ENCODE measurements at regions not wholly inside any gene's neighbourhood (a gene's known extent, or its start where the extent isn't known, plus 50 kb on each side); places are given as distances from the start of the nearest gene placed in this dataset.

GRCh38 chr7:55277916-55278315 is 87.2 kb upstream of the LANCL2 start:
- H3K36me3 ChIP-seq (ENCODE audit: insufficient read depth, low read length) = no peaks in the 10 kb centered on the region
- no peaks in the 10 kb centered on the region for H3K79me2 ChIP-seq (ENCODE audit: control insufficient read depth, insufficient read depth, low read length, unreplicated experiment)
- no peak overlapping the region for H3K4me3 ChIP-seq (ENCODE audit: low read depth, low read length)
- H2AFZ ChIP-seq (ENCODE audit: low read length, unreplicated experiment) = no peak overlapping the region
- no peak overlapping the region for H3K27ac ChIP-seq (ENCODE audit: low read depth, low read length)
- no peaks in the 10 kb centered on the region for H3K27me3 ChIP-seq (ENCODE audit: insufficient read depth, low read length)
- no peaks in the 10 kb centered on the region for H3K4me1 ChIP-seq (ENCODE audit: control insufficient read depth, insufficient read depth, low read length, unreplicated experiment)

- Histone ChIP-seq H3K79me2 (ENCODE audit: control insufficient read depth, insufficient read depth, low read length, unreplicated experiment) (no peaks in the 10 kb centered on the region), H3K4me3 (ENCODE audit: low read depth, low read length) (no peak overlapping the region), H3K4me1 (ENCODE audit: control insufficient read depth, insufficient read depth, low read length, unreplicated experiment) (no peaks in the 10 kb centered on the region), H3K36me3 (ENCODE audit: insufficient read depth, low read length) (no peaks in the 10 kb centered on the region), H2AFZ (ENCODE audit: low read length, unreplicated experiment) (no peak overlapping the region), H3K27me3 (ENCODE audit: insufficient read depth, low read length) (no peaks in the 10 kb centered on the region), H3K27ac (ENCODE audit: low read depth, low read length) (no peak overlapping the region)
Measured at GRCh38 chr7:55278321-55278720, 86.8 kb upstream of the LANCL2 start.

- Histone ChIP-seq H3K27me3 (ENCODE audit: insufficient read depth, low read length) (no peaks in the 10 kb centered on the region), H3K4me1 (ENCODE audit: control insufficient read depth, insufficient read depth, low read length, unreplicated experiment) (no peaks in the 10 kb centered on the region), H3K4me3 (ENCODE audit: low read depth, low read length) (no peak overlapping the region), H3K36me3 (ENCODE audit: insufficient read depth, low read length) (no peaks in the 10 kb centered on the region), H3K27ac (ENCODE audit: low read depth, low read length) (no peak overlapping the region), H3K79me2 (ENCODE audit: control insufficient read depth, insufficient read depth, low read length, unreplicated experiment) (no peaks in the 10 kb centered on the region), H2AFZ (ENCODE audit: low read length, unreplicated experiment) (no peak overlapping the region)
Measured at GRCh38 chr7:55279080-55279845, 85.9 kb upstream of the LANCL2 start.

GRCh38 chr7:55280031-55280454 is 85.1 kb upstream of the LANCL2 start:
- Histone ChIP-seq H2AFZ (ENCODE audit: low read length, unreplicated experiment) (no peak overlapping the region), H3K4me1 (ENCODE audit: control insufficient read depth, insufficient read depth, low read length, unreplicated experiment) (no peaks in the 10 kb centered on the region), H3K79me2 (ENCODE audit: control insufficient read depth, insufficient read depth, low read length, unreplicated experiment) (no peaks in the 10 kb centered on the region), H3K36me3 (ENCODE audit: insufficient read depth, low read length) (no peaks in the 10 kb centered on the region), H3K4me3 (ENCODE audit: low read depth, low read length) (no peak overlapping the region), H3K27me3 (ENCODE audit: insufficient read depth, low read length) (no peaks in the 10 kb centered on the region), H3K27ac (ENCODE audit: low read depth, low read length) (no peak overlapping the region)

- H3K27me3 ChIP-seq (ENCODE audit: insufficient read depth, low read length) = 0 out of 2 replicates have a peak, but pooled peaks cover 11% of the 10 kb centered on the region
- H3K4me3 ChIP-seq (ENCODE audit: low read depth, low read length) = no peak overlapping the region
- H3K79me2 ChIP-seq (ENCODE audit: control insufficient read depth, insufficient read depth, low read length, unreplicated experiment) = no peaks in the 10 kb centered on the region
- no peak overlapping the region for H2AFZ ChIP-seq (ENCODE audit: low read length, unreplicated experiment)
- H3K4me1 ChIP-seq (ENCODE audit: control insufficient read depth, insufficient read depth, low read length, unreplicated experiment) = no peaks in the 10 kb centered on the region
- H3K36me3 ChIP-seq (ENCODE audit: insufficient read depth, low read length) = no peaks in the 10 kb centered on the region
- H3K27ac ChIP-seq (ENCODE audit: low read depth, low read length) = no peak overlapping the region
Measured at GRCh38 chr7:55285665-55286064, 79.5 kb upstream of the LANCL2 start.

- H3K27me3 ChIP-seq (ENCODE audit: insufficient read depth, low read length) = 0 out of 2 replicates have a peak, but pooled peaks cover 11% of the 10 kb centered on the region
- H3K36me3 ChIP-seq (ENCODE audit: insufficient read depth, low read length) = no peaks in the 10 kb centered on the region
- no peaks in the 10 kb centered on the region for H3K79me2 ChIP-seq (ENCODE audit: control insufficient read depth, insufficient read depth, low read length, unreplicated experiment)
- H3K4me3 ChIP-seq (ENCODE audit: low read depth, low read length) = no peak overlapping the region
- no peaks in the 10 kb centered on the region for H3K4me1 ChIP-seq (ENCODE audit: control insufficient read depth, insufficient read depth, low read length, unreplicated experiment)
- no peak overlapping the region for H3K27ac ChIP-seq (ENCODE audit: low read depth, low read length)
- H2AFZ ChIP-seq (ENCODE audit: low read length, unreplicated experiment) = no peak overlapping the region
Measured at GRCh38 chr7:55286666-55287065, 78.5 kb upstream of the LANCL2 start.

GRCh38 chr7:55288070-55288824 is 76.9 kb upstream of the LANCL2 start:
- Histone ChIP-seq H3K79me2 (ENCODE audit: control insufficient read depth, insufficient read depth, low read length, unreplicated experiment) (no peaks in the 10 kb centered on the region), H3K4me1 (ENCODE audit: control insufficient read depth, insufficient read depth, low read length, unreplicated experiment) (no peaks in the 10 kb centered on the region), H3K36me3 (ENCODE audit: insufficient read depth, low read length) (no peaks in the 10 kb centered on the region), H3K27me3 (ENCODE audit: insufficient read depth, low read length) (peaks cover 14% of the 10 kb centered on the region; the same call in 1 of the 2 replicates), H3K4me3 (ENCODE audit: low read depth, low read length) (no peak overlapping the region), H3K27ac (ENCODE audit: low read depth, low read length) (no peak overlapping the region), H2AFZ (ENCODE audit: low read length, unreplicated experiment) (no peak overlapping the region)

- Histone ChIP-seq H3K27me3 (ENCODE audit: insufficient read depth, low read length) (peaks cover 16% of the 10 kb centered on the region), H2AFZ (ENCODE audit: low read length, unreplicated experiment) (no peak overlapping the region), H3K27ac (ENCODE audit: low read depth, low read length) (no peak overlapping the region)
Measured at GRCh38 chr7:55296070-55296469, 69.1 kb upstream of the LANCL2 start.

GRCh38 chr7:55299273-55299967 is 65.7 kb upstream of the LANCL2 start:
- Histone ChIP-seq H3K4me1 (ENCODE audit: control insufficient read depth, insufficient read depth, low read length, unreplicated experiment) (no peaks in the 10 kb centered on the region), H3K27ac (ENCODE audit: low read depth, low read length) (no peak overlapping the region), H3K4me3 (ENCODE audit: low read depth, low read length) (no peak overlapping the region), H2AFZ (ENCODE audit: low read length, unreplicated experiment) (no peak overlapping the region), H3K79me2 (ENCODE audit: control insufficient read depth, insufficient read depth, low read length, unreplicated experiment) (no peaks in the 10 kb centered on the region), H3K36me3 (ENCODE audit: insufficient read depth, low read length) (no peaks in the 10 kb centered on the region), H3K27me3 (ENCODE audit: insufficient read depth, low read length) (0 out of 2 replicates have a peak, but pooled peaks cover 9% of the 10 kb centered on the region)

More at GRCh38 chr7:55296070-55296469, 69.1 kb upstream of the LANCL2 start:
- no peaks in the 10 kb centered on the region for H3K79me2 ChIP-seq (ENCODE audit: control insufficient read depth, insufficient read depth, low read length, unreplicated experiment)
- H3K4me3 ChIP-seq (ENCODE audit: low read depth, low read length) = no peak overlapping the region
- no peaks in the 10 kb centered on the region for H3K36me3 ChIP-seq (ENCODE audit: insufficient read depth, low read length)
- no peaks in the 10 kb centered on the region for H3K4me1 ChIP-seq (ENCODE audit: control insufficient read depth, insufficient read depth, low read length, unreplicated experiment)

- Histone ChIP-seq H2AFZ (ENCODE audit: low read length, unreplicated experiment) (no peak overlapping the region), H3K27me3 (ENCODE audit: insufficient read depth, low read length) (0 out of 2 replicates have a peak, but pooled peaks cover 4% of the 10 kb centered on the region), H3K79me2 (ENCODE audit: control insufficient read depth, insufficient read depth, low read length, unreplicated experiment) (no peaks in the 10 kb centered on the region), H3K36me3 (ENCODE audit: insufficient read depth, low read length) (no peaks in the 10 kb centered on the region), H3K4me1 (ENCODE audit: control insufficient read depth, insufficient read depth, low read length, unreplicated experiment) (peaks cover 9% of the 10 kb centered on the region), H3K27ac (ENCODE audit: low read depth, low read length) (no peak overlapping the region), H3K4me3 (ENCODE audit: low read depth, low read length) (no peak overlapping the region)
Measured at GRCh38 chr7:55303220-55303619, 61.9 kb upstream of the LANCL2 start.

All from ACC112 (cell line).